ENCODE measurements at regions not wholly inside any gene's neighbourhood (a gene's known extent, or its start where the extent isn't known, plus 50 kb on each side); places are given as distances from the start of the nearest gene placed in this dataset.

DNA sequence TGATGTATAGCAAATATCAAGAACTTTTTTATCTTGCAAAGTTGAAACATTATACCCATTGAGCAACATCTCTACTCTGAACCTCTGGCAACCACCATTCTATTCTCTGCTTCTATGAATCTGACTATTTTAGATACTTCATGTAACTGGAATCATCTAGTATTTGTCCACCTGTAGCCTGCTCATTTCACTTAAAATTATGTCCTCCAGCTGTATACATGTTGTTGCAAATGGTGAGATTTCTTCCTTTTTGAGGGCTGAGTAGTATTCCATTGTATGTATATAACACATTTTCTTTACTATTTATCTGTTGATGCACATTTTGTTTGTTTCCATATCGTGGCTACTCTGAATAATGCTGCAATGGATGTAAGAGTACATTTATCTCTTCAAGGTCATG, 476.3 kb upstream of the LRRC4C start:
- no peaks in the 10 kb centered on the region for H3K27me3 ChIP-seq
- no peaks in the 10 kb centered on the region for H3K4me1 ChIP-seq
- DNase-seq (ENCODE audit: low spot score): no peak
- TF ChIP-seq, protein P1, sequence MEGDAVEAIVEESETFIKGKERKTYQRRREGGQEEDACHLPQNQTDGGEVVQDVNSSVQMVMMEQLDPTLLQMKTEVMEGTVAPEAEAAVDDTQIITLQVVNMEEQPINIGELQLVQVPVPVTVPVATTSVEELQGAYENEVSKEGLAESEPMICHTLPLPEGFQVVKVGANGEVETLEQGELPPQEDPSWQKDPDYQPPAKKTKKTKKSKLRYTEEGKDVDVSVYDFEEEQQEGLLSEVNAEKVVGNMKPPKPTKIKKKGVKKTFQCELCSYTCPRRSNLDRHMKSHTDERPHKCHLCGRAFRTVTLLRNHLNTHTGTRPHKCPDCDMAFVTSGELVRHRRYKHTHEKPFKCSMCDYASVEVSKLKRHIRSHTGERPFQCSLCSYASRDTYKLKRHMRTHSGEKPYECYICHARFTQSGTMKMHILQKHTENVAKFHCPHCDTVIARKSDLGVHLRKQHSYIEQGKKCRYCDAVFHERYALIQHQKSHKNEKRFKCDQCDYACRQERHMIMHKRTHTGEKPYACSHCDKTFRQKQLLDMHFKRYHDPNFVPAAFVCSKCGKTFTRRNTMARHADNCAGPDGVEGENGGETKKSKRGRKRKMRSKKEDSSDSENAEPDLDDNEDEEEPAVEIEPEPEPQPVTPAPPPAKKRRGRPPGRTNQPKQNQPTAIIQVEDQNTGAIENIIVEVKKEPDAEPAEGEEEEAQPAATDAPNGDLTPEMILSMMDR (IDR thresholded peaks at IDR 0.05): no peak
- H3K27ac ChIP-seq: no peak overlapping the region
- H3K9me3 ChIP-seq: no peaks in the 10 kb centered on the region
- no peak overlapping the region for H3K4me3 ChIP-seq
- H3K36me3 ChIP-seq: no peaks in the 10 kb centered on the region

DNA sequence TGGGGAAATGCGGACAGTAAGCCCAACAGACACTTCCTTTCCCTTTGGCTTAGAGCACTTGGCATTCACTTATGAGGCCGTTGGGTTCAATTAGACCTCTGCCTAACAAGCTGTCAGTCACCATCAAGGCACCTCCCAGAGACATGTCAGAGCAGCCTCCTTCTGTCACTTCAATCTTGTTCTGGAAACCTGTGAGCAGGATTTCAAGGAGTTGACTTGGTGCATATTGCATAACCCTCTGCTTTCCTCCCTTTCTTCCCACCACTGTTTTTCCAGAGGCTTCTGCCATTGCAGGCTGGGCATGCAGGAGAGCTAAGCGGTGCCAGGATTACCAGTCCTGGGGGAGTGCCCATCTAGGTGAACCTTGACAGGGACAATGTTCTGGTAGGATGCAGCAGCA, 484.2 kb upstream of the LRRC4C start:
- Histone ChIP-seq H3K27ac (no peak overlapping the region), H3K9me3 (no peaks in the 10 kb centered on the region), H3K36me3 (no peaks in the 10 kb centered on the region), H3K27me3 (no peaks in the 10 kb centered on the region), H3K4me3 (no peak overlapping the region), H3K4me1 (no peaks in the 10 kb centered on the region)
- DNase-seq (ENCODE audit: low spot score): no peak
- TF ChIP-seq, protein P1 (IDR thresholded peaks at IDR 0.05): no peak

DNA sequence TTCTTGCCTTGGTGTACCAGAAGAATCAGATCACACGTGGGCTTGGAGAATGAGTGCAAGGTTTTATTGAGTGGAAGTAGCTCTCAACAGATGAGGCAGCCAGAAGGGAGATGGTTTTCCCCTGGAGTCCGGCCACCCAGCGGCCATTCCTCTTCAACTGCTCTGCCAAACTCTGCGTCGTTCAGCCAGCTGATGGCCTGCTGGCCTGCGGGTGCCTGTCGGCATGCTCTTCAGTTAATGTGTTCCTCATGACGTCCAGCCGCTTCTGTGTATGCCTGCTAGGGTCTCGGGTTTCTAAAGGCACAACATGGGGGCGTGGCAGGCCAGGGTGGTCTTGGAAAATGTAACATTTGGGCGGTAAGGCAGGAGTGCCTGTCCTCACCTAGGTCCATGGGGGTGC, 487.9 kb upstream of the LRRC4C start:
- TF ChIP-seq, protein P1 (IDR thresholded peaks at IDR 0.05): no peak
- Histone ChIP-seq H3K27ac (no peak overlapping the region), H3K4me3 (no peak overlapping the region), H3K9me3 (no peaks in the 10 kb centered on the region), H3K4me1 (no peaks in the 10 kb centered on the region), H3K36me3 (no peaks in the 10 kb centered on the region), H3K27me3 (no peaks in the 10 kb centered on the region)
- no peak for DNase-seq (ENCODE audit: low spot score)

DNA sequence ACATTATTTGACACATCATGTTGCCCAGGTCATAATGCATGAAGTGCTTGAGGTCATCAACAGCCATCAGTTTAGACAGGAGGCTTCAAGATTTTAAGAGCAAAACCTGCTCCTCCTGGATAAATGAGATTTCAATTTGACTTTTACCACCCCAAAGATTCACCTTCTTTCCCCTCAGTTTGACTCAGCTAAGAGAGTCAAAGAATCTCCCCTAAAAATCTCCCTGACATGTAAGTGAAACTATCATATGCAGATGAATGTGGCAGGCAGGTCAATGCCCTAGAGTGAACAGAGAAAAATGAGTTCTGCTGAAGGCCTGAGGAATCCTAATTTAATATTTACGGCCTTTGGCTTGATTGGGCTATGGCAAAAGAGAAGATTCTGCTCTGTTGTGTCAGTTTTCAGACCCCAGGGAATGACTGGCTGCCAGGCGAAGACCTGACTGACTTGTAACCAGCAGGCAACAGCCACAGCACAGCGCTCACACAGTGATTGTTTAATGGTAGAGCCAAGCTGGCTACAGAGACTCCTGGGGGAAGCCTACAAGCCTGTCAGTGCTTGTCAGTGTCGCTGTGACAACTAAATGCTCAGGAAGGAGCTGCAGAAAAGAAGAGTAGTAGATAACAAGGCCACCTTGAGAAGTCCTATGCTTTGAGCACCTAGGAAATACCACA, 491.2 kb upstream of the LRRC4C start:
- Histone ChIP-seq H3K9me3 (no peaks in the 10 kb centered on the region), H3K27ac (no peak overlapping the region), H3K4me3 (no peak overlapping the region), H3K4me1 (no peaks in the 10 kb centered on the region), H3K36me3 (no peaks in the 10 kb centered on the region), H3K27me3 (no peaks in the 10 kb centered on the region)
- DNase-seq (ENCODE audit: low spot score): no peak
- TF ChIP-seq, protein P1 (IDR thresholded peaks at IDR 0.05): no peak

DNA sequence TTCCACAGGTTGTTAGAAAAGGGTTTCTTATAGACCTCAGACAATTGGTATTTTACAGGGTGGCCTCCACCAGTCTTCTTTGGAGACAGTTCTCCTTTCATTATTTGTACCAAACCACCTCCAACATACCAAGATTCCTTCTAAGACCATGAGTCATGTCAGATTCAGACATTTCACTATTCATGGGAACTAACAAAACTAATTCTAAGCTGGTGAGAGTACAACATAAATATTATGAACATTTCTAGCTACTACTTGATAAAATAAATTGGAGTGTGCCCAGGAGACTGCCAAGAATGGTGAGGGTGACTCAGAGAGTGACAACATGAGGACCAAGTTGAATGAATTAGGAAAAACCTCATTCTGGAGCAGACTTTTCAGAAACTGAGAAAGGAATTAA, 494.6 kb upstream of the LRRC4C start:
- no peaks in the 10 kb centered on the region for H3K27me3 ChIP-seq
- no peaks in the 10 kb centered on the region for H3K9me3 ChIP-seq
- no peak for DNase-seq (ENCODE audit: low spot score)
- no peaks in the 10 kb centered on the region for H3K4me1 ChIP-seq
- no peaks in the 10 kb centered on the region for H3K36me3 ChIP-seq
- TF ChIP-seq, protein P1 (IDR thresholded peaks at IDR 0.05): no peak
- H3K27ac ChIP-seq: no peak overlapping the region
- no peak overlapping the region for H3K4me3 ChIP-seq

DNA sequence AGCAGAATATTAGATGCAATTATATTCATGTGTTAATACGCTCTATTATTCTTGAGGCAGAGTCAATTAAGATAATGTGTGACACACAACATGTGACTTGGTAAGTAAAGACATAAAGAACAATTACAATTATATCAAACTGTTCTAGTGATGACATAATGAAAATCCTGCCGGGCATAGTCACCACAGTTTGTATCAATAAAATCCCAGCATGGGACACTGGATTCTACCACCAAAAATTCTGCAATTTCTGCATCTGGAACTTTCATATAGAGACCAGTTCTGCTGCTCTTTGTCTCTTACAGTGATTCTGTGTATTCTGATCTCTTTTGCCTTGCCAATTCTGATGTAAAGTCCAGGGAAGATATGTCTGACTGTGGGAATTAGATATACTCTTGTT, 495.6 kb upstream of the LRRC4C start:
- H3K4me1 ChIP-seq: no peaks in the 10 kb centered on the region

More for the DNA sequence above, 495.6 kb upstream of the LRRC4C start:
- Histone ChIP-seq H3K9me3 (no peaks in the 10 kb centered on the region), H3K36me3 (no peaks in the 10 kb centered on the region), H3K27me3 (no peaks in the 10 kb centered on the region), H3K27ac (no peak overlapping the region), H3K4me3 (no peak overlapping the region)
- TF ChIP-seq, protein P1 (IDR thresholded peaks at IDR 0.05): no peak
- no peak for DNase-seq (ENCODE audit: low spot score)
